Ovary (tissue), 7 donors: ENCODE measurements at regions not wholly inside any gene's neighbourhood (a gene's known extent, or its start where the extent isn't known, plus 50 kb on each side); places are given as distances from the start of the nearest gene placed in this dataset.

Source experiments
- DNase-seq, 5 donors: peaks; one replicate each; pipeline ENCODE4 v3.0.0-alpha.2; 2019 to 2020
- H3K27ac ChIP-seq, 2 donors: fragments of 200-600 bp; one replicate each; pipeline versions ENCODE4 v1.5.1 to v1.8.0; 2019 to 2022
- H3K27me3 ChIP-seq: fragments of 200-600 bp; one replicate; pipeline ENCODE4 v1.8.0; 2022
- H3K36me3 ChIP-seq: fragments of 200-600 bp; sonication (generic); one replicate; pipeline ENCODE4 v1.5.1; 2019
- H3K4me1 ChIP-seq: one replicate; pipeline ENCODE4 v1.8.1; 2013; ENCODE audit warnings: mild to moderate bottlenecking, moderate library complexity; ENCODE audit not compliant: insufficient read depth
- H3K4me3 ChIP-seq: fragments of 200-600 bp; sonication (generic); one replicate; pipeline ENCODE4 v1.5.1; 2017
- H3K9me3 ChIP-seq, 2 donors: fragments of 200-600 bp in 1 of 2; sonication (generic) in 1 of 2; one replicate each; pipeline versions ENCODE4 v1.5.1 to v1.8.1; 2013 to 2019; ENCODE audit warnings: mild to moderate bottlenecking in 1 of 2, moderate library complexity in 1 of 2
- CTCF ChIP-seq, 3 donors: fragments of 450-650 bp in 2 of 3; fragments of 200-600 bp in 1 of 3; IDR thresholded peaks; one replicate each; pipeline versions ENCODE4 v1.5.1 to v1.8.0; 2016 to 2022; ENCODE audit warnings: antibody characterized with exemption in 3 of 3, mild to moderate bottlenecking in 1 of 3
- EP300 ChIP-seq: sonication (generic); formaldehyde crosslinking; IDR thresholded peaks from one replicate; pipeline ENCODE4 v1.6.1; 2017; ENCODE audit warnings: antibody characterized with exemption
- POLR2A ChIP-seq: fragments of 450-650 bp; IDR thresholded peaks from one replicate; pipeline ENCODE4 v1.6.1; 2017; ENCODE audit warnings: antibody characterized with exemption, mild to moderate bottlenecking, moderate library complexity
- WGBS, 3 donors: extraction: QIAGEN DNeasy Blood & Tissue Kit in 1 of 3; methylation state at CpG; one replicate each; pipeline versions ENCODE4 v1.1.5 to v1.1.7; 2013 to 2017; 5-methylcytosine and 5-hydroxymethylcytosine counted together
- intact Hi-C, 4 donors: fragments of 100-400 bp; cut with DNase I; formaldehyde crosslinking; loops; one replicate each; pipeline versions ENCODE4 v1.11.0 to v1.15.1; 2022 to 2023
- donor health status: DM: no; HTN: no; CAD: no; lungs with moderate emphysema.
- donor health status: DM: no; HTN: no; CAD: no.
- donor health status: Bipolar disorder and iron deficiency.
- donor health status: DM: no; HTN: no; CAD: no.
- donor health status: DM: yes; HTN: yes; CAD: no.

DNA sequence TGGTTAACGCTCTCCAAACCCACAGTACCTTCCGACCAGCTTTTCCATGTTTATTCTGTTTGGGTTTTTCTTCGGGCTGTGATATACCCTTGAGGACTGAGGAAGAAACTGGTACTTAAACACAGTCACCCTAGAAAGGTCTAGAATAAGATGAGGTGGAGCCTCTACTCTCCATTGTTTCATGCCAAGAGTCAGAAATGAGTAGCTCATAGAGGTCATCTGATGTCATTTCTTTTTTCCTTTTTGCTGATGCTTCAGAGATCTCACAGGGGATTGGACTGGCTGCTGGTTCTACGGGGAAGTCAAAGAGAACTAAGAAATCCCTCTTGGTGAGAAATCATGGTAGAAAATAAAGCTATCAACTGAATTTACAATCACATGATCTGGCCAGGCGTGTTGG, 538.2 kb upstream of the TMEM132C start:
- no peak for TF ChIP-seq POLR2A
- no peak for TF ChIP-seq EP300
- DNase-seq = no peak
- Histone ChIP-seq H3K9me3 (no peaks in the 10 kb centered on the region), H3K27me3 (no peaks in the 10 kb centered on the region), H3K27ac (no peak overlapping the region), H3K4me3 (no peak overlapping the region), H3K4me1 (no peaks in the 10 kb centered on the region), H3K36me3 (no peaks in the 10 kb centered on the region)
- intact Hi-C loops = no loop called here
- 87 to 93% (median 91%) methylated on average over 5 of the region's 5 CpGs for WGBS, 3 donors

- H3K27ac ChIP-seq = no peak overlapping the region
- H3K36me3 ChIP-seq = no peaks in the 10 kb centered on the region
- TF ChIP-seq POLR2A (no peak), EP300 (no peak), CTCF (IDR thresholded peaks at IDR 0.05) (no peak)
- H3K4me1 ChIP-seq = no peaks in the 10 kb centered on the region
- H3K4me3 ChIP-seq = no peak overlapping the region
- H3K27me3 ChIP-seq = no peaks in the 10 kb centered on the region
- H3K9me3 ChIP-seq = no peaks in the 10 kb centered on the region
- 70 to 80% (median 79%) methylated on average over 1 of the region's 1 CpG for WGBS, 3 donors
- intact Hi-C loops = no loop called here
- no peak for DNase-seq
These were observed 537.6 kb upstream of the TMEM132C start for GRCh38 chr12:127729381-127729780.

GRCh38 chr12:127731657-127732056, 535.3 kb upstream of the TMEM132C start:
- no peak for DNase-seq
- no peaks in the 10 kb centered on the region for H3K9me3 ChIP-seq
- H3K27ac ChIP-seq = no peak overlapping the region
- no peak overlapping the region for H3K4me3 ChIP-seq
- no peaks in the 10 kb centered on the region for H3K27me3 ChIP-seq
- H3K4me1 ChIP-seq = no peaks in the 10 kb centered on the region
- WGBS, 3 donors = 54 to 62% (median 61%) methylated on average over 7 of the region's 7 CpGs
- TF ChIP-seq EP300 (no peak), CTCF (IDR thresholded peaks at IDR 0.05) (no peak), POLR2A (no peak)
- intact Hi-C loops = no loop called here
- H3K36me3 ChIP-seq = no peaks in the 10 kb centered on the region

GRCh38 chr12:127742231-127742630, 524.7 kb upstream of the TMEM132C start:
- no peak overlapping the region for H3K27ac ChIP-seq
- intact Hi-C loops = no loop called here
- H3K27me3 ChIP-seq = no peaks in the 10 kb centered on the region
- TF ChIP-seq POLR2A (no peak), EP300 (no peak), CTCF (IDR thresholded peaks at IDR 0.05) (no peak)
- no peak for DNase-seq
- H3K4me3 ChIP-seq = no peak overlapping the region
- 89 to 95% (median 90%) methylated on average over 8 of the region's 8 CpGs for WGBS, 3 donors
- no peaks in the 10 kb centered on the region for H3K4me1 ChIP-seq
- H3K9me3 ChIP-seq = no peaks in the 10 kb centered on the region
- no peaks in the 10 kb centered on the region for H3K36me3 ChIP-seq

DNA sequence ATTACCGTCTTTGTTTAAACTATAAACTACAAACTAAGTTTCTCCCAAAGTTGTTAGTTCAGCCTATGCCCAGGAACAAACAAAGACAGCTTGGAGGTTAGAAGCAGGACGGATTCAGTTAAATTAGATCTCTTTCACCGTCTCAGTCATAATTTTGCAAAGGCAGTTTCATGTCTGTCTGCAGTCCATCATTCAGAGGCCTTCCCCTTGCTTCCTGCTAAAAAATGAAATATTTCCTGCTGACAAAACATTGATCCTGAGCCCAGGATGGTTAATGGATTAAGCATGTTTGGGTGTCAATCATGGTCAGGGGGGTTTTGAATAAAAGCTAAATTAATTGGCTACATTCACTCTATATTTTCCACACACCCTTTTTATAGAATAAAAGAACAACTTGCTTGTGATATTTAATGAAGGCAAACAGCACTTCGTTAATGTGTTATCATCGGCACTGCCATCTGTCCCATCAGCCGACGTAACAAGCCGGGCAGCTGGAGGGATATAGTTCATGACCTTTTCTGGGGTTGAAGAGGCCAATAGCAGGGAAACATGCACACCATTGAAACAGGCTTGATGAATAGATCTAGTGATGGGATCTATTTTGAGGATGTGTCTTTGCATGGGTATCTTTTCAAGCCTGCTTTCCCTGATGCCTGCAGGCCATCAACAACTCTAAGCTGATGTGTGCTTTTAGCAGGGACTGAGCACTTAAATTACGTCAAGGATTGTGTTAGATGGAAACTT, 521.3 kb upstream of the TMEM132C start:
- H3K36me3 ChIP-seq = no peaks in the 10 kb centered on the region
- H3K27me3 ChIP-seq = no peaks in the 10 kb centered on the region
- no peak for TF ChIP-seq EP300
- no peak for TF ChIP-seq CTCF (IDR thresholded peaks at IDR 0.05)
- no peak for TF ChIP-seq POLR2A
- H3K9me3 ChIP-seq = no peaks in the 10 kb centered on the region
- H3K4me1 ChIP-seq = no peaks in the 10 kb centered on the region
- H3K4me3 ChIP-seq = no peak overlapping the region
- 26 to 53% (median 36%) methylated on average over 9 of the region's 9 CpGs for WGBS, 3 donors
- intact Hi-C loops = no loop called here
- H3K27ac ChIP-seq = no peak overlapping the region
- no peak for DNase-seq
